Fibroblast of the aortic adventitia (primary cell): ENCODE measurements at regions not wholly inside any gene's neighbourhood (a gene's known extent, or its start where the extent isn't known, plus 50 kb on each side); places are given as distances from the start of the nearest gene placed in this dataset.

ENCODE experiments used
- DNase-seq: peaks from one replicate; pipeline ENCODE4 v3.0.0-alpha.2; 2010; ENCODE audit warnings: low read depth
- H3K4me3 ChIP-seq: 2 replicates; pipeline ENCODE4 v1.5.1; 2011; ENCODE audit warnings: low read depth, mild to moderate bottlenecking, control low read depth, low read length, moderate library complexity
- CTCF ChIP-seq: IDR thresholded peaks from 2 replicates; pipeline ENCODE4 v1.5.1; 2011; ENCODE audit warnings: mild to moderate bottlenecking, low read length, control low read depth, inconsistent platforms; ENCODE audit not compliant: insufficient read depth

GRCh38 chr6:9535106-9535505, 879.8 kb downstream of the TFAP2A start:
- TF ChIP-seq CTCF = no peak
- no peak overlapping the region for H3K4me3 ChIP-seq
- DNase-seq = no peak

GRCh38 chr6:9532621-9533557, 882.0 kb downstream of the TFAP2A start:
- DNase-seq = peak; percentile 61
- no peak overlapping the region for H3K4me3 ChIP-seq
- no peak for TF ChIP-seq CTCF

GRCh38 chr6:9527679-9528286, 887.1 kb downstream of the TFAP2A start:
- DNase-seq = peak; percentile 23
- H3K4me3 ChIP-seq = no peak overlapping the region
- TF ChIP-seq CTCF = no peak

GRCh38 chr6:9523462-9523861, 891.4 kb downstream of the TFAP2A start:
- TF ChIP-seq CTCF = no peak
- no peak overlapping the region for H3K4me3 ChIP-seq
- DNase-seq = peak; percentile 86

GRCh38 chr6:9522101-9522500, 892.8 kb downstream of the TFAP2A start:
- no peak for DNase-seq
- H3K4me3 ChIP-seq = no peak overlapping the region
- no peak for TF ChIP-seq CTCF

GRCh38 chr6:9521152-9521530, 893.7 kb downstream of the TFAP2A start:
- no peak overlapping the region for H3K4me3 ChIP-seq

More at GRCh38 chr6:9521152-9521530, 893.7 kb downstream of the TFAP2A start:
- DNase-seq = no peak
- no peak for TF ChIP-seq CTCF
